ENCODE measurements at regions not wholly inside any gene's neighbourhood (a gene's known extent, or its start where the extent isn't known, plus 50 kb on each side); places are given as distances from the start of the nearest gene placed in this dataset.

- TF ChIP-seq CTCF (IDR thresholded peaks at IDR 0.05; ENCODE audit: low read depth, low read length, poor library complexity, severe bottlenecking), result no peak
- TF ChIP-seq EZH2phosphoT487 (IDR thresholded peaks at IDR 0.05; ENCODE audit: borderline replicate concordance, low read length), result no peak
These were observed 129.2 kb downstream of the SEC14L1 start for GRCh38 chr17:77269696-77270681.
